Natural killer cell (primary cell): ENCODE measurements at regions not wholly inside any gene's neighbourhood (a gene's known extent, or its start where the extent isn't known, plus 50 kb on each side); places are given as distances from the start of the nearest gene placed in this dataset.

ENCODE experiments used
- ATAC-seq, 3 donors: fragments of 150-1000 bp in 2 of 3; fragments of 200-7000 bp in 1 of 3; cut with Tn5 transposase; 1 replicate in 1 of 3; 2 replicates in 2 of 3; pipeline ENCODE4 v1.10.0; 2021; ENCODE audit warnings: mild to moderate bottlenecking in 2 of 3, moderate library complexity in 2 of 3
- DNase-seq, 2 donors: peaks; one replicate each; pipeline versions ENCODE4 v3.0.0 to v3.0.0-alpha.2; 2013 to 2021; ENCODE audit warnings: mixed read lengths in 1 of 2
- H3K27ac ChIP-seq: one replicate; pipeline ENCODE4 v1.5.1; 2013; ENCODE audit warnings: mild to moderate bottlenecking, low read length
- H3K27me3 ChIP-seq: one replicate; pipeline ENCODE4 v1.6.1; 2013; ENCODE audit warnings: low read length; ENCODE audit not compliant: control insufficient read depth, insufficient read depth
- H3K36me3 ChIP-seq: one replicate; pipeline ENCODE4 v1.6.1; 2013; ENCODE audit warnings: low read length; ENCODE audit not compliant: control insufficient read depth, insufficient read depth
- H3K4me1 ChIP-seq: one replicate; pipeline ENCODE4 v1.6.1; 2013; ENCODE audit warnings: low read length; ENCODE audit not compliant: control insufficient read depth, insufficient read depth
- H3K4me3 ChIP-seq: one replicate; pipeline ENCODE4 v1.5.1; 2013; ENCODE audit warnings: low read length
- H3K9me3 ChIP-seq: one replicate; pipeline ENCODE4 v1.6.1; 2013; ENCODE audit warnings: low read length; ENCODE audit not compliant: control insufficient read depth, insufficient read depth
- H3K27ac Mint-ChIP-seq, 2 donors: one replicate each; pipeline ENCODE4 v1.8.0; 2022; ENCODE audit warnings: mild to moderate bottlenecking in 2 of 2, mixed read lengths in 2 of 2, moderate library complexity in 1 of 2
- H3K27me3 Mint-ChIP-seq, 2 donors: one replicate each; pipeline ENCODE4 v1.8.0; 2022; ENCODE audit warnings: low read depth in 2 of 2, mixed read lengths in 2 of 2
- H3K36me3 Mint-ChIP-seq: one replicate; pipeline ENCODE4 v1.8.0; 2022; ENCODE audit warnings: mixed read lengths
- H3K4me1 Mint-ChIP-seq, 2 donors: one replicate each; pipeline ENCODE4 v1.8.0; 2022; ENCODE audit warnings: mixed read lengths in 2 of 2
- H3K4me3 Mint-ChIP-seq: one replicate; pipeline ENCODE4 v1.8.0; 2022; ENCODE audit warnings: mild to moderate bottlenecking, moderate library complexity, mixed read lengths
- H3K9me3 Mint-ChIP-seq, 2 donors: one replicate each; pipeline ENCODE4 v1.8.0; 2022; ENCODE audit warnings: mixed read lengths in 2 of 2
- CTCF ChIP-seq: fragments of 200-600 bp; IDR thresholded peaks from one replicate; pipeline ENCODE4 v1.8.0; 2022; ENCODE audit warnings: antibody characterized with exemption
- WGBS: methylation state at CpG from one replicate; pipeline ENCODE4 v1.1.7; 2013; ENCODE audit warnings: missing lambda C conversion rate; ENCODE audit not compliant: insufficient coverage; 5-methylcytosine and 5-hydroxymethylcytosine counted together
- intact Hi-C: fragments of 100-400 bp; cut with micrococcal nuclease; formaldehyde crosslinking; loops from one replicate; pipeline ENCODE4 v1.14.2; 2022

GRCh38 chr11:28777126-28777525, 668.9 kb downstream of the METTL15 start:
- Histone ChIP-seq H3K9me3 (peaks cover 14% of the 10 kb centered on the region), H3K4me3 (no peak overlapping the region), H3K4me1 (no peaks in the 10 kb centered on the region), H3K36me3 (no peaks in the 10 kb centered on the region), H3K27me3 (no peaks in the 10 kb centered on the region), H3K27ac (no peak overlapping the region)
- 100% methylated on average over 2 of the region's 6 CpGs for WGBS
- intact Hi-C loops, result no loop called here
- ATAC-seq (no peak), DNase-seq (no peak)
- H3K4me3 Mint-ChIP-seq, result no peak overlapping the region
- no peaks in the 10 kb centered on the region for H3K27me3 Mint-ChIP-seq
- H3K36me3 Mint-ChIP-seq, result peaks cover 5% of the 10 kb centered on the region
- no peaks in the 10 kb centered on the region for H3K4me1 Mint-ChIP-seq
- TF ChIP-seq CTCF, result no peak
- H3K27ac Mint-ChIP-seq, result no peak overlapping the region
- peaks cover 5 to 25% of the 10 kb centered on the region in 2 donors for H3K9me3 Mint-ChIP-seq

GRCh38 chr11:28773606-28774005, 665.4 kb downstream of the METTL15 start:
- Mint-ChIP-seq H3K4me3 (no peak overlapping the region), H3K27ac (no peak overlapping the region), H3K36me3 (peaks cover 5% of the 10 kb centered on the region), H3K27me3 (no peaks in the 10 kb centered on the region), H3K9me3 (peaks cover 16 to 26% of the 10 kb centered on the region in 2 donors), H3K4me1 (no peaks in the 10 kb centered on the region)
- no peak for TF ChIP-seq CTCF
- no peak overlapping the region for H3K4me3 ChIP-seq
- WGBS, result 91% methylated on average over 1 of the region's 1 CpG
- ATAC-seq (no peak), DNase-seq (no peak)
- no peak overlapping the region for H3K27ac ChIP-seq
- intact Hi-C loops, result no loop called here
- peaks cover 11% of the 10 kb centered on the region for H3K9me3 ChIP-seq
- H3K27me3 ChIP-seq, result no peaks in the 10 kb centered on the region
- H3K36me3 ChIP-seq, result no peaks in the 10 kb centered on the region
- no peaks in the 10 kb centered on the region for H3K4me1 ChIP-seq

- Histone ChIP-seq H3K27ac (no peak overlapping the region), H3K4me1 (no peaks in the 10 kb centered on the region), H3K36me3 (no peaks in the 10 kb centered on the region), H3K9me3 (peaks cover 20% of the 10 kb centered on the region), H3K4me3 (no peak overlapping the region), H3K27me3 (no peaks in the 10 kb centered on the region)
- Mint-ChIP-seq H3K4me3 (no peak overlapping the region), H3K36me3 (peaks cover 5% of the 10 kb centered on the region), H3K27ac (no peak overlapping the region), H3K27me3 (no peaks in the 10 kb centered on the region), H3K4me1 (no peaks in the 10 kb centered on the region), H3K9me3 (peaks cover 22 to 31% of the 10 kb centered on the region in 2 donors)
- no peak for ATAC-seq
- no peak for TF ChIP-seq CTCF
- no peak for DNase-seq
- WGBS, result 60% methylated on average over 1 of the region's 1 CpG
- intact Hi-C loops, result no loop called here
Observed at GRCh38 chr11:28770806-28771205, 662.6 kb downstream of the METTL15 start.

GRCh38 chr11:28767574-28767973, 659.4 kb downstream of the METTL15 start:
- Histone ChIP-seq H3K4me3 (no peak overlapping the region), H3K9me3 (peaks cover 17% of the 10 kb centered on the region), H3K4me1 (no peaks in the 10 kb centered on the region), H3K27me3 (no peaks in the 10 kb centered on the region), H3K36me3 (no peaks in the 10 kb centered on the region), H3K27ac (no peak overlapping the region)
- DNase-seq (no peak), ATAC-seq (no peak)
- Mint-ChIP-seq H3K36me3 (peaks cover 4% of the 10 kb centered on the region), H3K27me3 (no peaks in the 10 kb centered on the region), H3K27ac (no peak overlapping the region), H3K9me3 (peaks cover 29 to 33% of the 10 kb centered on the region in 2 donors), H3K4me1 (no peaks in the 10 kb centered on the region), H3K4me3 (no peak overlapping the region)
- intact Hi-C loops, result no loop called here
- WGBS, result no CpG with 5 or more reads among the region's 1 CpG
- TF ChIP-seq CTCF, result no peak
